ENCODE measurements at regions not wholly inside any gene's neighbourhood (a gene's known extent, or its start where the extent isn't known, plus 50 kb on each side); places are given as distances from the start of the nearest gene placed in this dataset.

GRCh38 chr13:22061371-22061805 lies 390.5 kb downstream of the FGF9 start:
- TF ChIP-seq CTCF (conservative IDR thresholded peaks at IDR 0.05 in 1 of 2, IDR thresholded peaks at IDR 0.05 in 1 of 2; ENCODE audit: extremely low read depth in 1 of 2, insufficient read depth in 1 of 2, low read depth in 1 of 2, low read length in 2 of 2) (no peak), EZH2 (IDR thresholded peaks at IDR 0.05; ENCODE audit: borderline replicate concordance, low read length) (no peak)

All from mammary epithelial cell (primary cell).